HG03571 (cell line): ENCODE measurements at regions not wholly inside any gene's neighbourhood (a gene's known extent, or its start where the extent isn't known, plus 50 kb on each side); places are given as distances from the start of the nearest gene placed in this dataset.
"Not testable (repeated sequence)": the region's sequence is repeated elsewhere in the genome, so short reads cannot be mapped to it uniquely, and the experiment has no call there.

Experiments used
- ATAC-seq: cut with Tn5 transposase; IDR thresholded peaks from one replicate; pipeline ENCODE4 v1.9.1; 2021; ENCODE audit not compliant: unreplicated experiment

DNA sequence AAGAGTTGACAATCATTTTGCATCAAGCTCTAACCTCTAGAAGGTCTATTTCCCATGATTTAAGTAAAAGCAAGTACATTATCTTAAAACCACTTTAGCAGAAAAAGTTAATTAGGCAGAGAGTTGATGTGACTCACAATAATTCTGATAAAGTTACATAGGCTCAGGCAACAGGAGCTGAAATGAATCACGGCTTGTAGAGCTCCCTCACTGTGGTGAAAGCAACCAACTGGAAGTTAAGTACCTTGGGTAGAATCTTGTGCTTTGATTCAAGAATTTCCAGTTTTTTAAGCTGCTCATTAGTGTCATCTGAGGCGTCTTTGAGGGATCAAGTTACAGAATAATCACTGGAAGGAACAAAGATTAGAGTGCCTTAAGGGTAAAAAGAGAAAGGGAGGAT is 68.9 kb upstream of the NFE2L3 start:
- no peak for ATAC-seq

DNA sequence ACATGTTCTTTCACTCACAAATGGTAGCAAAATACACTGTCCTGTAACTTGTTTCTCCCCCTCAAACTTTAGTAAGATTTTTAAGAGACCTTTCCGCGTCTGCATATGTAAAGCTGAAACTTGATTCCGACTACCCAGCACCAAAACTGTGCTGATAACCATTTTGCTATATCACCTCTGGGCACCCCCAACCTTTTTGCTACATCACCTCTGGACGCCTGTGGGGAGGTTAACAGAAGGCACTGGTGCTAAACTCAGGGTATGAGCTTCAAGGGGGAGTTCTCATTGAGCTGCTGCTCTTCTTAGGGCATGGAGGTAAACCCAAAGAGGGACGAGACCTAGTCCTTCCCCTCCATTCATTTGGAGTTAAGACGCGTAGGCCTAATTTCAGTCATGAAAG is 67.6 kb upstream of the NFE2L3 start:
- ATAC-seq: no peak

DNA sequence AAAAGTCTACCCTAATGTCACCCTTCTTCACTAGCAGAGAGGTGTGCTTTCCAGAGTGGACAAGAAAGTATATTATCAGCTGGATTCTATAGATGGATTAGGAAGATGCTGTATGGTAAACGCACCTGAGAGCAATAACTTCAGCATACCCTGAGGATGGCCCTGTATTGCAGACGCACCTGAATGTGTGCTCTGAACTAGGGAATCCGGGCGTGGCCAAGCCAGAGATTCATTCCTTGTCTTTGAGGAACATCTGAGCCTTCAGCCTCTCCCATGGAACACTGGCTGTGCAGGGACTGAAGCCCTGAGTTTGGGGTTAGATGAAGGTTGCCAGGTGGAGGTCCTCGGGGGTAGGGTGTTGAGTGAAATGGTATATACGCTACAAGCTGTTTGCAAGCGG is 66.2 kb upstream of the NFE2L3 start:
- no peak for ATAC-seq

DNA sequence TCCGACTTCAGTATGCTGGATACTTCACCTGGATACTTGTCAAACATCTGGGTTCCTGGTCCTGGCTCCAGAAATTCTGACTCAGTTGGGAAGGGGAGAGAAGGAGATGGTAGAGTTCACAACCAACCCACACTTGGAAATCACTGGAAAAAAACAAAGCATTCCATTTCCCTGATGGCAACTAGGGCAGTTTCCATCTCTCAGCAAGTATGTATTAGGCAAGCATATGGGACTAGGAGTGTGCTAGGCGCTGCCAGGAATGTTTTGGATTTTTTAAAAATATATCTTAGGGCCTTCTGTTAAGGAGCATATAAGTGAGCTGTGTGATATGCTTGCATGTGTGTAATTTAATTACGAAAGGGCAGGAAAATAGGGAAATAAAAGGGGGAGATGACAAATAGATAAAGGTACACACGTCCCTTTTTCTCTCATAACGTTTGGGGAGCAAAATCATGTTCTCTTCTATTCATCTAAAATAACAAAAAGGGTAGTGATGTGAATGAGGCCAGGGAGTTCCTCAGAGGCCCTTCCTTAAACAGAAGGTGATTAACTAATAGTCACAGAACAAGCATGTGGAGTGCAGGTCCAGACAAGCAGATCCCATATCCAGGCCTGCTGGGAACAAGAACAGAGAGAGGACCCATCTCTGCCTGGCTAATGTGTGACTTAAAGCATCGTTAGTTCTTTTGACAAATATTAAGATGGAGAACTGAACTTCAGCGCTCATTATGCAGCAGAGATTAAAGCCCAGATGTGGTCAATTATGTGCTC is 64.5 kb upstream of the NFE2L3 start:
- ATAC-seq: no peak

DNA sequence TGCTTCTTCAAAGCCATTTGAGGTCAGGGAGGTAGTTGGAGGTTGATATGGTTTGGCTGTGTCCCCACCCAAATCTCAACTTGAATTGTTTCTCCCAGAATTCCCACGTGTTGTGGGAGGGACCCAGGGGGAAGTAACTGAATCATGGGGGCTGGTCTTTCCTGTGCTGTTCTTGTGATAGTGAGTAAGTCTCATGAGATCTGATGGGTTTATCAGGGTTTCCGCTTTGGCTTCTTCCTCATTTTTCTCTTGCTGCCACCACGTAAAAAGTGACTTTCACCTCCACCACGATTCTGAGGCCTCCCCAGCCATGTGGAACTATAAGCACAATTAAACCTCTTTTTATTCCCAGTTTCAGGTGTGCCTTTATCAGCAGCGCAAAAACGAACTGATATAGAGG is 62.5 kb upstream of the NFE2L3 start:
- ATAC-seq: not testable (repeated sequence)

DNA sequence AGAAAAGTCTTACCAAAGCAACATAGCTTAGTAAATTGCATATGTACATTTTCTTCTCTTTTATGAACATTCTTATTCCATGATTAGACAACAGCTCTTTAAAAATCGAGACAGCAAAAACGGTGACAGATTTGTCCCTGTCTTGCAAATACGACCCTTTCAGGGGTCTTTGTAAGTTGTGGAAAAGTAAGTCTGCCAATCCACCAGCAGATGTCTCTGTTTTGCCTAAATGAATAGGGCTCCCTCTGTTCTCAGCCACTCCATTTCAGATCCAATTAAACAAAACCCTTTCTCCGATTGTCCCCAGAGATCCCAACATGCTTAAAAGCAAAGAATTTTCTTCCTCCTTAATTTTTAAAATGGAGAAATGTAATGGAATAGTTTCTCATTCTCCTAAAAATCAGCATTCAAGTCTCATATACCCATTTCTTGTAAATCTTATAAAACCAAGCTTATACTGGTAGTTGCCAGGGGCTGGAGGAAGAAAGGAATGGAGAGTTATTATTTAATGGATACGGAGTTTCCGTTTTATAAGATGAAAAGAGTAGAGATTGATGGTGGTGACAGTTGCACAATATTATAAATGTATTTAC is 61.0 kb upstream of the NFE2L3 start:
- no peak for ATAC-seq

DNA sequence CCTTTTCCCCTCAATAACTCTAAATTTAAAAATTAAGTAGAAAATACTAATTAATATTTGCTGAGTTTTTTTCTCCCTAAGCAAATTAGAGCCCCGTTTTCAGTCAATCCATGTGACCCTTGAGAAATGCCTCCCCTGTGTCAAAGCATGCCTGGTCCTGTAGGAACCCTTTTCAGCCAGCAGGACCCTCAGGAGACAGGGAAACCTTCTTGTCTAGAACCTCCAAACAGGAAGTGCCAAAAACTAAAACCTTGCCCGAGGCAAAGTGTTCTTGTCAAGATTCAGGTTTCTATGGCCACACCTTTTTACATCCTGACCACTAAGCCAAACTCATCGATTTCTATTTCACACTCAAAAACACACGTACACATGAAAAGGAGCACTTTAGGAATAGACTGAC is 60.1 kb upstream of the NFE2L3 start:
- ATAC-seq: no peak

DNA sequence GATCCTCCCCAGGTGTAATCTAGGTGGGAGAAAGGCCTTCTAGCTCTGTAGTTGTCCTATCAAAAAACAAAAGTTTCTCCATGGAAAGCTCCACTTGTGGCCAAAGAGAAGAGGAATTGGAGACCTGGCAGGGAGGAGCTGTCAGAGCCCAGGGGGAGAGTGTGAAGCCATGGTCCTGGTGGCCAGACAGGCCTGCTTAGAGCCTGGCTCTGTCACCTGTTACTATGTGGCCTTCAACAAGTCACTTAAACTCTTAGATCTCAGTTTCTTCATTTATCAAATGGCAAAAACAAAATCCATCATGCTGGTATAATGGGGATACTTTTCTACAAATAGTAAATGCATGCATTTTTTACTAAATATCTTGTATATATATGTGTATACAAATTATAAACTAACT is 59.0 kb upstream of the NFE2L3 start:
- ATAC-seq: no peak

DNA sequence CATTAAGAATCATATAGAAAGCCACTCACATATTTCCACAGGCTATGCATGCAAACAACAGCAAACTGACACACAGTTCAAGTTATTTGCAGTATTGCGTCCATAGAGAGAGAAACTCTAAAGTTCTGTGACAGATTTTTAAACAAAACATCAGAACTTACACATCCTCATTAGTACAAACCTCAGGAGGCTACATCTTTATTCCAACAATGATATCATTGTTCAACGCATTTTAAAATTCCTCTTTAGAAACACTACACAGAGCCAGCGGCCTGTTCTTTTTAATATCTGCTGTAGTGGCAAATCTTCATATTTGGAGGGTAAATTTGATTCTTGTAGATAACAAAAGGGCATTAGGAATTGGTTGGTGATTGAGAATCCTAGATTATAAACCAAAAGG is 55.9 kb upstream of the NFE2L3 start:
- ATAC-seq: no peak

DNA sequence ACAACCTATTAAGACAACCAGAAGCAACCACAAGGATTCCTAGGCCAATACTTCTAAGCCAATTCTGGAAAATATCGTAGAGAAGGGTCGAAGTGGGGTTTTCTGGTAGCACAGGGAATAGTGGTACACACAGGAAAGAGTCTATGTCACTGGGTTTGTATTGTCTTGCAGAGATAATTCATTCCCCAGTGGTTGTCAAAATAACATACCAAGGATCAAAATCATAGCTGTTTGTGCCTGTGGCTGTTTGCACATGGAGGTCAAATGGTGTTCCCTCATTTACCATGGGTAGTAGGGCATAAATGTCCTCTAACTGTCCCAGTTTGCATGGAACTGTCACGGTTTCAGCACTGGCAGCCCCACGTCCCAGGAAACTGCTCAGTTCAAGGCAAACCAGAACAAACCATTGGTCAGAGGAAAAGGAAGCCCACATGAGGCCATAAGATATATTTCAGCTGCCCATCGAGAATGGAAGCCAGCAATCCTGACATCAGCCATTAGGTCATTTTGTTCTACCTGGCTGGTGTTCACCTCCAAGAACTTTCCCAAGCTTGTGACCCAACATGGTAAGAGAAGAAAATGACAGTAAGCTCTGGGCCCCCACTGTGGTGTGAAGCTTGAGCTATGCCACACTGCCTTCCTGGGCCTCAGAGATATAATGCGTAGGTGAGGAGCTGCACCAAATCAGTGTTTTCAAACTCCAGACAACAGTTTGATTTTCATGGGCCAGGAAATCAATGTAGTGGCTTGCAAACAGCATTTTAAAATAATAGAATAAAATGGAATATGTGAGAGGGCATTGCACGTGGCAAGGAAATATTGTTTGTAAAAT is 53.9 kb upstream of the NFE2L3 start:
- ATAC-seq: no peak

DNA sequence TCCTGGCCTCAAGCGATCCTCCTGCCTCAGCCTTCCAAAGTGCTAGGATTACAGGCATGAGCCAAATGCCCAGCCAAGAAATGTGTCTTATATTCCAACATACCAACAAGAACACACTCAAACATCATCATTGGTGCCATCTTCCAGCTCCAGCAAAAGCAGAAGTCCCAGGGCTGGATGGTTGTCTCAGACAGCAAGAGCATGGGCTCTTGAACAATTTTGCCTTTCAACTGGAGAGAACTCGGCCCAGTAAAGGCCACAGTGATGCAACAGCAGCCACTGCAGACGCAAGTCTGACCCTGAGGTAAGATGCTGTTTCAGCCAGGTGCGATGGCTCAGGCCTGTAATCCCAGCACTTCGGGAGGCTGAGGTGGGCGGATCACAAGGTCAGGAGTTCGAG is 52.8 kb upstream of the NFE2L3 start:
- ATAC-seq: no peak

DNA sequence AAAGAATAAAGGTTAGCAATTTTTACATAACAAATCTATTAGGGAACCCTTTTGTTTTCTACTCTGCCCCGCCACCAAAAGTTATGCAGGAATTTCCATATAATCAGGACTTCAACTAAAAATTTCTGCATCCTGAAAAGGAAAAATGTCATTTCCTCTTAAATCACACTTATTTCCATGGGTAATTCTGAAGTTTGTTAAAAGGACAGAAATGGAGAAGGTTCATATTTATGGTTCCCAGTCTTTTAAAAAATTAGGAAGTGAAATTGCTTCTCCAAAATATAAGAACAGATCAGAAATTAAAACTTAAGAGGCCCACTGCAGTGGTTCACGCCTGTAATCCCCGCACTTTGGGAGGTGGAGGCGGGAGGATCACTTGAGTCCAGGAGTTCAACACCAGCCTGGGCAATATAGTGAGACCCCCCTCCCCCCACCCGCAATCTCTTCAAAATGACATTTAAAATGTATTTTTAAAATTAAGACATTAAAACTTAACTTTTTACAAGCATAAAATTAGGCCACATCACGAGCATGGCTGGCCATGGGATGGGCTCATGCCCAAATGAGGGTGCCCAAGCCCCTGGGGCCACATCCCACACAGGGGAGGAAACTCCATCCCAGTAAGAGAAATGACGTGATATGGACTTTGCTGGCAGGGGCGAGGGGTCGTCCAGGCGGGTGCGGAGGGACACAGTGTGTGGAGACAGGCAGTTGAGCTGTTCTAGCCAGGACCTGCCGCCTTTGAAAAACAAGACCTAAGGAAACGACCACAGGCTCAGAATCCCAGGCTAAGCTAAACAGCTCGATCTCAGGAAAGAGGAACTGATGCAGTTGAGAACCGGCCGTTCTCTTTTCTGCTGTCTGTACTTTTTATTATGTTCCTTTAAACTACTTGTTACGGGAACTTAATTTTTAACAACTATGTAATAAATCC is 51.3 kb upstream of the NFE2L3 start:
- ATAC-seq: no peak

DNA sequence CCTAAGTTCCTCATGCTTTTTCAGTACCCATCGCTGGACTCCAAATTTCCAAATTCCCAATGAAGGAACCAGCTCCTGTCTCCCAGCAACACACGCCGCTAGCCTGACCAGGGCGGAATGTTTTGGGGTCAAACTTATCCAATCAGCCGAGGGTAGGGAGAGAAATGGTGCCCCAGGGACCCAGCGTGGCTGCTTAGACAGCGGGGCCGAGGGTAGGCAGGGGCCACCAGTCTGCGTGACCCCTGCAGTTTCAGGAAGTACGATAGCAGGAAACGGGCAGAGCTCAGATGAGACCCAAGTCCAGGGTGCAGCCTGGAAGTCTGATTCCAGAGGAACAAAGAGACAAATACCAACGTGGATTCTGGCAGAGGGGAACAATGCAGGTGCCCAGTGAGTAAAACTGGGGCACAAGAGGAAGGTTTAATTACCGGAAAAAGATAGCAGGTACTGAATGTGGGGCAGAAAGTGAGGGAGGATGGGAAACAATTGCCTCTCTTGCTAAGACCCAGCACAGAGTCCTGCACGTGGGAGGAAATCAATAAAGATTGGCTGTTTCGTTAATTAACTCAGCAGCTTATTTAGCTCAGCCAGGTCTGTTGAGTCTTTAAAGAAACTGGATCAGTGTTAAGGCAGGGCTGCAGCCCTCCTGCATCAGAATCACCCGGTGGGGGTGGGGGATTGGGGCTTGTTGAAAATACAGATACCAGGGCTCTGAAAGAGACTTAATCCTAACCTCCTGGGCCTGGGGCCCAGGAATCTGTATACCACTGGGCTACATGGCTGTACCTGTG is 50.4 kb upstream of the NFE2L3 start:
- ATAC-seq: no peak

DNA sequence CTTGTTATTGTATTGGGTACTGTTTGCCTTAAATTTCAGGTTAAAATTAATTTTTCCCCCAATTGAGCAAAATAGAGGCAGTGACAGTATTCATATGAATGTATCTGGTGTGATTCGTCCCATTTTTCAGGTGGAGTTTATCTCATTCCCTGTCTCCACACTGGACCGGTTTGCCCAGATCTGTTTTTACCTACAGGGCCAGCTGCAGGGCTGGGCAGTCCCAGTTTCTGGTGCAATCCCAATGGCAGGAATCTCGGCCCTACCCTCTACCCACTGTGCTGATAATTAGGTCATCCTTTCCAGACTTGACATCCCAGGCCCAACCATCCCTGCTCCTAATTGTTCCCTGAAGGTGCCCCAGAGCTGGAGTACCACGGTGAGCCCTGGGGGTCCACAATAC is 49.8 kb upstream of the NFE2L3 start:
- ATAC-seq: no peak
